GM19025 (cell line): ENCODE measurements at regions not wholly inside any gene's neighbourhood (a gene's known extent, or its start where the extent isn't known, plus 50 kb on each side); places are given as distances from the start of the nearest gene placed in this dataset.
"Not testable (repeated sequence)": the region's sequence is repeated elsewhere in the genome, so short reads cannot be mapped to it uniquely, and the experiment has no call there.

Experiments
- ATAC-seq: cut with Tn5 transposase; IDR thresholded peaks from one replicate; pipeline ENCODE4 v1.9.1; 2021; ENCODE audit warnings: mild to moderate bottlenecking, low read depth, moderate library complexity; ENCODE audit not compliant: unreplicated experiment

DNA sequence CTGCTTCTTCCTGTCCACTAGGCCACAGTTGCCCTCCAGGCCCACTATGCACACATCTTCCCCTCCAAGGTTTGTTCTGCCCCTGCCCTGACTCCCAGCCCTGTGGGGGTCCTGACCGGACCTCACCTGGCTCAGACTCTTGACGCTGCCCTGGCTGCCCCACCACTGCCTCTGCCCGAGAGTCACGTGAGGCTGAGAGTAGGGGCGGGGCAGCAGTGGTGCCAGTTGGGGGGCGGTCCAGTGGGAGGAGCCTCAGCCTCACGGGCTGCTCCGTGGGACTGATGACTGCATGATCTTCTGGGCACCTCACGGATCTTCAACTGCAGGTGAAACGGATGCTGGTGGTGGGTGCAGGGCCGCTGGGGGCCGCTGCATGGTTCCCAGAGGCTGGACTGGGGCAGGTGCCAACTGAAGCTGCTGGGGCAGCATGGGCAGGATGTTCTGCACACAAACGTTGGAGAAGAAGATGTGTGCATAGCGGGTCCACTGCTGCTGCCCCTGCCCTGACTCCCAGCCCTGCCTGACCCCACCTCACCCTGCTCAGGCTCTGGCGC is 77.6 kb downstream of the HHIPL2 start:
- not testable (repeated sequence) for ATAC-seq

DNA sequence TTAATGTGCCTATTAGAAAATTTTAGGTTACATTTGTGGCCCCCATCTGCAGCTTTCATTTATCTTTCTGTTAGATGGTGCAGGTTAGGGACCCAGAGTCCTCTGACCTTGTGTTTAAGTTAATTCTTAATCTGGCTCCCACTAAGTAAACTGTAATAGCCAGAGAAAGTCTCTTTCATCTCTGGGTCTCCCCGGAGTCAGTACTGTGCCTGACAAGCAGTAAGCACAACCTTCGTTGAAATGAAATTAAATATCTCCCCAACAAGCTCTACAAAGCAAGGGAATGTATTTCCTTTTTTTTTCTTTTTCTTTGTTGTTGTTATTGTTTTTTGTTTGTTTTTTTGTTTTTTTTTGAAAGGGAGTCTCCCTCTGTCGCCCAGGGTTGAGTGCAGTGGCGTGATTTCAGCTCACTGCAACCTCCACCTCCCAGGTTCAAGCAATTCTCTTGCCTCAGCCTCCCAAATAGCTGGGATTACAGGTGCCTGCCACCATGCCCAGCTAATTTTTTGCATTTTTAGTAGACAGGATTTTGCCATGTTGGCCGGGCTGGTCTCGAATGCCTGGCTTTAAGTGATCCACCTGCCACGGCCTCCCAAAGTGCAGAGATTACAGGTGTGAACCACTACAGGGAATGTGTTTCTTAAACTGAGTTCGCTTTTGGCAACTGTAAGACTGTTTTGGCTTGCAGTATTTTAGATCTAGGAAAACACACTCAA is 81.6 kb downstream of the HHIPL2 start:
- no peak for ATAC-seq

DNA sequence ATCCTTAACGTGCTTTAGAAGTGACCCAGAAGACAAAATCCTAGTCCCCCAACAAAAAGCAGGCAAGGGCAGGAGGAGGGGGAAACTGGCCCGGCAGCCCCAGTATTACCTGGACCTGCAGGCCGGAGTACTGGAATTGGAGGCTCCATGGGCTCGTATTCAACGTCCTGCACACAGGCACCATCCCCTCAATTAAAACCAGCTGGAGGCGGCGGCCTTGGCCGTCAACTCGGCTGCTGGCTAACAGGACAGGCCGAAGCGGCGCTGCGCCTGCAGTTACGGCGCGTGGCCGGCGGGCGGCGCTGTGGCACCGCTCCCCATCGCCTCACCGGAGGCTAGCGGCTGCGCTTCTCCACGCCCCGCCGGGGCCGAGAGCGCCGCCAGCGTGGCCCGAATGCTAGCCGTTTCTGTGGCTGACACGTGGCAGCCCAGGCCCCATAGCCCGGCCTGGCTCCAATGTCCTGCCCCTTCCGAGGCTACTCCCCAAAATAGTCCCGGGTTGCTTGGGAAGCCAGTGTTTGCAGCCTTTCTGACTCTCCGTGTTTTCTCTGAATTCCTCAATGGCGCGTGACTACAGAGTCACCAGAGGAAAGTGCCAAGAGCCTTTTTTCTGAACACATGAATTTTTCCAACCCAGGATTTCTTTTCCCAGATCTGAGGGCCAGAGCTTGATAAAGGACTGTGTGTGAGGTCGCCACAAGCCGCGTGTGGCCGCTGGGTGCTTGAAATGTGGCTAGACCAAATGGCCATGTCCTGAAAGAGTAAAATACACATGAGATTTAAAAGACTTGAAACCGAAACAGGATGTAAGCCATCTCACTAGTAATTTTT is 82.5 kb downstream of the HHIPL2 start:
- peak; percentile 92 for ATAC-seq

DNA sequence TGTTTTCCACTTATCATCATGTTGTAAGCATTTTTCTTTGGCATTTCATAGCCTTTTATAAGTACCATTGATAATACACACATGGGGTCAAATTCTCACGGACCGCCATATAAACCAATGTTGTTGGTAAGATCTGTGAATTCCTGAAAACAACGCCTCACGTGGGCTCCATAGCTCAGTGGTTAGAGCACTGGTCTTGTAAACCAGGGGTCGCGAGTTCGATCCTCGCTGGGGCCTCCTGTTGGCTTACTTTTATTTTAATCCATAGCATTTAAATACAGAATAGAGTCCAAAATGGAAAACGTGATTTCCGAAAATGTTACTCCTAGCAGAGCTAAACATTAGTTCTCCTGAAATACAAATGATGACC is 83.1 kb downstream of the HHIPL2 start:
- peak; percentile 4 for ATAC-seq

DNA sequence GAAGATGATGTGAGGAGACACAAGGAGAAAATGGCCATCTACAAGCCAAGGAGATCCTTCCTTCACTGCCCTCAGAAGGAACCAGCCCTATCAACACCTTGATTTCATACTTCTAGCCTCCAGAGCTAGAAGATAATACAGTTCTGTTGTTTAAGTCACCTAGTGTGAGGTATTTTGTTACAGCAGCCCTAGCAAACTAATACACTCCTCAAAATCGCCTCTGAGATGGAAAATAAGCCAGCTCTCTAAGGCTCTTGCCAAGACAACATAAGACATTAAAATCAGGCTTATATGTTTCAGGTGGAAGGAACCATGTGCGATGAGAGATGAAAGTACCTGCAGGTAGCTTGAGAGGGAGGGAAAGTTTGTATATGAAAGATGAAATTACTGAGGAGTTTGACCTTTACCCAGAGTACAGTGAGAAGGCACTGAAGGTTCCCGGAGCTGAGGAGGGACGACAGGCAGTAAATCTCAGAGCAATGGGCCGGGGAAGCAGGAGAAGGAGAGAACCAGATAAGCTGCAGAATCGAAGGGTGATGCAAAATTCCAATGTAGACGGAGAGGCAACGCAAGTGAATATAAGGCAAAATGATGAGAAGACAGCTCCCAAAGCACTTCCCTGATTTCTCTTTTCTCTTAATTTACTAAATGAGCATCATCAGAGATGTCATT is 84.7 kb downstream of the HHIPL2 start:
- ATAC-seq, result no peak

DNA sequence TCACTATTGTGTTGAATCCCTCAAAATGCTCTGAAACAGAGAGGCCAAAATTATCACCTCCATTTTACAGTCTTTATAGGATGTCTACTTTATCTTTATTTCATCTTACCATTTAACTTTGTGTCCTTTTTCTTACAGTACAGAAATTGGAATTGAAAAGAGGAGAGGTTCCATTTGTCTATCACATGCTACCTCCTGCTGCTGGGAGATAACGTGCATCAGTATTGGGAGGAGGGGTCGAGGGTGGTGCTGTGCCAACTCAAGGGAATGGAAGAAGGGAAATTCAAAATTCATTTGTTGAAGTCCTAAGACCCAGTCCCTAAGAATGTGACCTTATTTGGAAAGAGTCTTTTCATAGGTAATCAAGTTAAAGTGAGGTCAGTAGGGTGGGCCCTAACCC is 85.3 kb downstream of the HHIPL2 start:
- no peak for ATAC-seq

DNA sequence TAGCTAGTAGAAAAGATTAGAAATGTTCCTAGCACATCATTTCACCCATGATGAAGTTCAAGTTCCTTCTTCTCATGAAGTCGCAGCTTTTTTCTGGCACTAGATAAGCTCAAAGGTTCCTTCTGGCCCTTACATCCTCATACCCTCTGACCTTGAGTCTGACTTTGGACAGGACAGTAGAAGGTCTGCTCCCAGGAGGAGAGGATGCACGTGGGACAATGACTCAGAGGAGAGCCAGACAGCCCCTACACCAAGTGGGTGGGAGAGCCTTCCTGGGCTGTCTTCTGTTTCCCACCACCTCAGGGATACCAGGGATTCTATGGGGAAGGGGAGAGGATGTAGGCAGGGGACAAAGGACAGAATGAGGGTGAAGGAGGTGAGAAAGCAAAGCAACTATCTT is 86.0 kb downstream of the HHIPL2 start:
- ATAC-seq, result no peak

DNA sequence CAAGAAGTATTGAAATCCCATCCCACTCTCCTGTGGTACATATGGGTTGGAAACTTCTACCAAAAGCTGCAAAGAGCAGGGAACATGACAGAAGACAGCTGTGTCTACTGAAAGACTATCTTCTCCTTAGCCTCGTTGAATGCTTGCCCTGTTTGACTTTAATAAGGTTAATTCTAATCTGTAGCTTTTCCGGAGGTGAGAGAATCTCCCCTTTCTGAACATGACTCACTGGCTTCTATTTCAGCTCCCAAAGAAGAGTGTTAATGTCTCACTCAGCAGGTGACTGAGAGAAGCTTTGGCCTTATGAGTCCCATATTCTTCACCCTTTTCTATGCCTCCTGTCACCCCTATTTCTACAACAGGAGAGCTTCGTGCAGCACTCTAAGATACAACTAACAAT is 88.3 kb downstream of the HHIPL2 start:
- no peak for ATAC-seq

DNA sequence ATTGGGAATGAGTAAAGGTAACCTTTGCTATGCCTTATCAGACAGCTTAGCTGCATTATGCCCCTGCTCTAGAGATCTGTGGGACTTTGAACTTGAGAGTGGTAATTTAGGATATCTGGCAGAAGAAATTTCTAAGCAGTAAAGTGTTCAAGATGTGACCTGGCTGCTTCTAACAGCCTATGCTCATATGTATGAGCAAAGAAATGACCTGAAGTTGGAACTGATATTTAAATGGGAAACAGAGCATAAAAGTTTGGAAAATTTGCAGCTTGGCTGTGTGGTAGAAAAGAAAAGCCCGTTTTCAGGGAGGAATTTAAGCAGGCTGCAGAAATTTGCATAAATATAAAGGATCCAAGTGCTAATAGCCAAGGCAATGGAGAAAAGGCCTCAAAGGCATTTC is 90.4 kb downstream of the HHIPL2 start:
- no peak for ATAC-seq

DNA sequence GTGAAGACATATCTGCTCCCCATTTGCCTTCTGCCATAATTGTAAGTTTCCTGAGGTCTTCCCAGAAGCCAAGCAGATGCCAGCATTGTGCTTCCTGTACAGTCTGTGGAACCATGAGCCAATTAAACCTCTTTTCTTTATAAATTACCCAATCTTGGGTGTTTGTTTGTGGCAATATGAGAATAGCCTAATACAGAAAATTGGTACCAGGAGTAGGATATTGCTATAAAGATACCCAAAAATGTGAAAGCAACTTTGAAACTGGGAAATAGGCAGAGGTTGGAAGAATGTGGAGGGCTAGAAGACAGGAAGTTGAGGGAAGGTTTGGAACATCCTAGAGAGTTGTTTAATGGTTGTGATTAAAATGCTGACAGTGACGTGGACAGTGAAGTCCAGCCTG is 90.8 kb downstream of the HHIPL2 start:
- ATAC-seq, result no peak

DNA sequence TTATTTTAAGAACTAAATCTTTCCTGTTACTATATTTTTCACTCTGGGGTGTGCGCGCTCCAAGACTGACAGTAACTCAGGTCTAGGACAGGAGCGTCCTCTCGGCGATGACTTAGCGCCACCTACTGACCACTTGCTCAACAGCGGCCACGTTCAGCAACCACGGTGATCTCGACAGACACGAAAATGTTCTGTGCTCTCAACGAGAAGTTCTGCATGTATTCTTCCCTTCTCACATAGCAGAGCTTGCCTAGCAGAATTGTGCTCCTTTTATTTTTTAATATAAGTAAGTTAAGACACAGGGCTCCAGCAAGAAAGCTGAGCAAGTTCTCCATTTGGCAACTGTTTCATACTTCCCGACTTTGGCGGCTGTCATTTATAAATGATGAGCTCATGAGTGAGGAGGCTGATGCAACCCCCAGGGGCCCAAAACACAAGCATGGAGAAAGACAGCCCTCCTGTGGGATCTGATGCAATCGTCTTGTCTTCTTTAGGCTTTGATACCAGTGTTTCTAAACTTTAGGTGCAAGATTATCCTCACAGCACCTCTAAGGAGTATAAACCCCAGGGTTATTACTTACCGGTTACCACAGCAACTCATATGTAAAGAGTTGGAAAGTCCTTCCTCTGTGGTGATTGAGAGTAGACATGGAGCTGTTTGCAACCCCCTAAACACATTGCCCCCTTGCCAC is 92.6 kb downstream of the HHIPL2 start:
- ATAC-seq, result peak; percentile 95

DNA sequence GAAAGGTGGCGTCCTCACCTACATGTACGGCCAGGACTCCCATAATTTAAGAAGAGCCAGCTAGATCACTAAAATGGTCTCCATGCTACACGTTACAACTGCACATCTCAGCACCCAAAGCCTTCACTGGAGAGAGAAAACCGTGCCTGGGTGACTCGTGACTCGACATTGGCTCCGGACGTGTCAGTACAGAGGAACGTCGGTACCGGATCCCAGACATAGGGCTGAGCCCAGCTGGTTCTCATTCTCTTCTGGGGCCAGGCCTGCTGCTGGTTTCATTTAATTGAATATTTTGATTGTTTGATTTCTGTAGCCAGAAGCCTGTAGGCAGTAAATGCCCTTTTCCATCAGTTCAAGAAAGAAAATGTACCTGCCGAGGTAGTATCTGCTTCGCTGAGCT is 93.1 kb downstream of the HHIPL2 start:
- ATAC-seq, result no peak

DNA sequence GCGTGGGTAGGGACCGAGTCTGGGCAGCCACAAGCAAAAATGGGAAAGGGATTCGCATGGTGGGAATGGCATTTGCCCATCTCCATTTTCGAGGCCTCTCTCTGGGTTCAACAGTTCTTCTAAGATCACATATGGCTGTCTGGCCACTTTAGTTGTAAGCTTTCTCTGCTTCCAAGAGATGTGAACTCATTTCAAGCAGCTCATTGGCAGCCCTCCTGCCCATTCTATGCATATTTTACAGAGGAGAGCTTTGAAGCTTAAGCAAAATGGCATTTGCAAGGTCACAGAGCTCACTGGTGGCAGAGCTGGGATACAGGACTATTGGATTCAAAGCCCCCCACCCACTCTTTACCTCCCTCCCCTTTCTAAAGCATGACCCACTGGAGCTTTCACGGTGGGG is 93.7 kb downstream of the HHIPL2 start:
- ATAC-seq, result no peak

DNA sequence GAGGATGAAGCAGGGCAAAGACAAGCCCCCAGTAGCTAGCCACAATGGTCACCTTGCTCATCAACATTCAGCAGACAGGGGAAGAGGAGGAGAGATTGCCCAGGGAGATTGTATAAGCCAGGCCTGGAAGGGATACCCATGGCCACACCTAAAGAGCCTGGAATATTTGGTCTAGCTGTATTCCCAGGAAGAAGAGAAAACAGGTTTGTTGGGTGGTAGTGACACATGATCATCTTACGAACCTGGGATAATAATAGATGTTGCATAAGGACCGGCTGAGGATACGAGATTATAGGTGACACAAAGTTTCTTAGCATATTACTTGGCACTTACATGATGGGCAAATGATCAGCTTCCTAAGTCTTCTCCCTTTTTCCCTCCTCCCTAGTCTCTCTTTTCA is 95.9 kb downstream of the HHIPL2 start:
- no peak for ATAC-seq

DNA sequence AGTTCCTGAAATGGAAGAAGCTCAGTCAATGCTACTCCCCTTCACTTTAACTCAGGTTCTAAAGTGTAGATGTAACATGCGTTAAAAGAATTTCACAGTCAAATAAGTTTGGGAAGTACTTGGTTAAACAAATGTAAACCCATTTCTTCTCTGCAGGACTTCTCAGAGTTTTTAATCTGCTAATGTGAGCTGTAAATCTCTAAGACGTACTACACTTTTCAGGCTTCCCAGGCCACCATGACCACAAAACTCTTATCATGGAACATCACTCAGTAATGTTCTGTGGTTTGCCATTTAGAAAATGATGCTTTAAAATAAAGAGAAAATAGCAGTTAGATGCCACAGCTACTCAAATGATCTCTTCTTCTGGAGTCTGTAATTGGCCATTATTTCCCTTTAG is 104.3 kb downstream of the HHIPL2 start:
- no peak for ATAC-seq

DNA sequence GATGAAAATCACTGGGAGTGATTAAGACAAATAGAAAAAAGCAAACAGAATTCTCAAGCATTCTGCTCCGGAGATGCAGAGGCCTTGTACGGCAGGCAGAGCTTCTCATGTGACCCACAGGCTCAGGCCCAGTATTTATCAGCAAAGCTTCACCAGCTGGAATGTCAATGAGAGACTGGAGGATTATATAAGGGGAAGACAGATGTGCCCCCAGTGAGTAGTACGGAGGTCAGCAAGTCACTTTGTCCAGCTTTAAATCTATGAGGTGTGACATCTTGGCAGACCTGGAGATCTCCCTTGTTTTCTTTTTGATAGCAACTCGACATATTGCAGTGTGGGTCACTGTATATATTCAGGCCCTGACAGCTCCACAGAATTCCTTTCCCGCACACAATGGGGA is 106.8 kb downstream of the HHIPL2 start:
- no peak for ATAC-seq

DNA sequence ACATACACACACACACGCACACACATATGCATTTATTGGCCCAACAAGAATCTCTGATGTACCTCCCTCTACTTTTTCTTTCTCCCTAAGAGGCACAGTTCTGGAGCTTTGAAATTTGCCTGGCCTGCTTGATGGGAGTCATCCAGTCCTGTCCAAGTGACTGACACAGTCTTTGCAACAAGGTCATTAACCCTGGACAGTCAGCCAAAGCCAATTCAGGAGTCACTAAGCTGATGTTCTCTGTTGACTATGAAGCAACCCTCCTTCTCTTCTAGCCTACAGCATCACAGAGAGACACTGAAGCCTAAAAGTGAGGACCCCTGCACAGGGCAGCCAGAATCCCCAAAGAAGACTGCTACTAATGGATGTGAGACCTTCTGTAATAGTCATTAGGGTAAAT is 123.1 kb downstream of the HHIPL2 start:
- no peak for ATAC-seq

DNA sequence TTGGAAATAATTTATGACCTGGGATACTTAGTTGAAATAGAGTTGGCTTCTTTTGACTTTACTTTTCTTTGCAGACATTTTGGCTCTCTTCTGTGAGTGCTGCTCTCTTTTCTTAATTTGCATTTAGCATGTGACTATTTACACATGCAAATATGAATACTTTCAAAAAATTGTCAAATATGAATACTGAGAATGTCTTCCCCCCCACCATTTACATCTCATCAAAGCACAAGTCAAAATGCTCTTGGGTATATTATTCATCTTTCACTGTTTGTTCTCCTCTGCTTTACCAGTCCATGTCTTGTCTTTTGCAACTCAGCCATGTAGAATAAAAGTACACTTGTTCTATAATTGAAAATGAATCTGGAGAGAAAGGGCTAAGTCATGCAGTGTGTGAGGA is 126.5 kb downstream of the HHIPL2 start:
- no peak for ATAC-seq

DNA sequence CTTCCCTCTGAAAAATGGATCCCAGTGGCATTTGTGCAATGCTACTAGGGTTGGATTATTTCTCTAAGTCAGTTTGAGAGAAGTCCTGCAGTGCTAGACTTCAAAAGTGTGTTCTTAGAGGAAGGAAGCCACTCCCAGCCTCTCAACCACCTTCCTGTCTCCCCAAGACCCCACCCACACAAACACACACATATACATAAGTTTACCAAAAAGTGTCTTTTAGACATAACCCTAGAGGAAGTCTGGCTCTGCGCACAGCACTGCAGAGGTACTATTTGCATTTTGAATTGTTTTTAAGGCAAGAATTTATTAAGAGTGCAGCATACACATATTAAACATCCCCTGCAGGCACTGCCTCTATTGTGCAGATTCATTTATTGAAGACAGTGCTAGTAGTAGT is 127.3 kb downstream of the HHIPL2 start:
- ATAC-seq, result no peak

DNA sequence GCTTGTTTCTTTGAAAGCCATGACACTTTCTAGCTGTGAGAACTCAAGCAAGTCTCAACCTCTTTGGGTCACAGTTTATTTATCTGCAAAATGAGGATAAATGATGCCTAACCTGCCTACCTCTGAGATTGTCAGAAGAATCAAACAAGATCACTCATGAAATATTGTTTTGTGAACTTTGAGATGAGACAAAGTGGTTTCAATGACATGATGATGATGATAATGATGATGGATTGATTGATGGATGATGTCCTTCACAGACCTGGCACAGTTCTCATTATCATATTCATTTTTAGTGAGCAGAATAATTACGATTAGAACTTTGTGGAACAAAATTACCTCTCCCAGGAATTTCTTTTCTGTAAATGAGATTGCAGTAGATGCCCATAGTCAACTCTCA is 129.2 kb downstream of the HHIPL2 start:
- no peak for ATAC-seq

DNA sequence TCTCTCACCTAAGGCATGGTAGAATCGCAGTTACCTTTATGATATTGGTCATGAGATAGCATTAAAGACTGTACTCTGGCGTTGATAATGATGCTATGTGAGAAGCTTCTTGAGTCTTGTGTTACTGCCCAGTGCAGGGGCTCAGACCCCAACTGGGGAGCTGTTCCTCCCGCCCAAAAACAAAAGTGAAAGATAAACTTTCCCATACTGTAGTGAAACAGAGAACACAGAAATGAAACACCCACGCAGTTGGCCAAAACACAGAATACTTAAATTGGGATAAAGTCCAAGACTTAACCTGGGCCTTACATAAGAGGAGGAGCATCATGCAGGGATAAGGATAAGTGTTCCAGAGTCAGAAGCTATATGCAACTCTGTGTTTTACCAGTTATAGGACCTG is 130.6 kb downstream of the HHIPL2 start:
- ATAC-seq, result no peak
